Adrenal gland (tissue), 9 donors: ENCODE measurements at regions not wholly inside any gene's neighbourhood (a gene's known extent, or its start where the extent isn't known, plus 50 kb on each side); places are given as distances from the start of the nearest gene placed in this dataset.

Source experiments
- DNase-seq, 7 donors: peaks; one replicate each; pipeline ENCODE4 v3.0.0-alpha.2; 2019 to 2020
- H3K27ac ChIP-seq, 5 donors: fragments of 200-600 bp; sonication (generic) in 4 of 5; 1 replicate in 3 of 5; 2 replicates in 2 of 5; pipeline versions ENCODE4 v1.5.1 to v1.8.0; 2016 to 2020; ENCODE audit warnings: mild to moderate bottlenecking in 1 of 5
- H3K27me3 ChIP-seq: fragments of 200-600 bp; 2 replicates; pipeline ENCODE4 v1.8.0; 2021
- H3K36me3 ChIP-seq, 2 donors: fragments of 200-600 bp; replicated peaks in 1 of 2; 1 replicate in 1 of 2; 2 replicates in 1 of 2; pipeline versions ENCODE4 v1.5.1 to v1.8.0; 2018 to 2022
- H3K4me1 ChIP-seq, 2 donors: fragments of 200-600 bp; replicated peaks in 1 of 2; 1 replicate in 1 of 2; 2 replicates in 1 of 2; pipeline versions ENCODE4 v1.5.1 to v1.8.0; 2018 to 2021
- H3K4me3 ChIP-seq, 4 donors: fragments of 200-600 bp; sonication (generic) in 3 of 4; one replicate each; pipeline ENCODE4 v1.5.1; 2016 to 2018
- H3K9me3 ChIP-seq, 3 donors: fragments of 200-600 bp; sonication (generic) in 1 of 3; replicated peaks in 1 of 3; 1 replicate in 2 of 3; 2 replicates in 1 of 3; pipeline versions ENCODE4 v1.5.1 to v1.8.0; 2016 to 2021
- CTCF ChIP-seq, 6 experiments: fragments of 450-650 bp in 4 of 6; fragments of 200-600 bp in 2 of 6; sonication (generic) in 1 of 6; IDR thresholded peaks; 1 replicate in 5 of 6; 2 replicates in 1 of 6; pipeline versions ENCODE4 v1.5.1 to v1.8.0; 2016 to 2021; ENCODE audit warnings: antibody characterized with exemption in 6 of 6, mild to moderate bottlenecking in 2 of 6, moderate library complexity in 1 of 6
- POLR2A ChIP-seq, 2 donors: fragments of 450-650 bp; IDR thresholded peaks; one replicate each; pipeline ENCODE4 v1.6.1; 2017; ENCODE audit warnings: antibody characterized with exemption in 2 of 2, mild to moderate bottlenecking in 2 of 2, moderate library complexity in 1 of 2
- WGBS, 4 donors: extraction: QIAGEN DNeasy Blood & Tissue Kit in 2 of 4; methylation state at CpG; one replicate each; pipeline versions ENCODE4 v1.1.5 to v1.1.7; 2013 to 2017; 5-methylcytosine and 5-hydroxymethylcytosine counted together
- intact Hi-C, 2 donors: fragments of 100-400 bp; cut with DNase I; formaldehyde crosslinking; loops; one replicate each; pipeline versions ENCODE4 v1.14.1 to v1.15.0; 2022 to 2023
- donor health status: healthy with polysubstance abuse.
- donor health status: Bipolar disorder and iron deficiency.
- donor health status: DM: yes; HTN: yes; CAD: no.
- donor health status: DM: no; HTN: no; CAD: no.
- donor health status: DM: no; HTN: no; CAD: no.

DNA sequence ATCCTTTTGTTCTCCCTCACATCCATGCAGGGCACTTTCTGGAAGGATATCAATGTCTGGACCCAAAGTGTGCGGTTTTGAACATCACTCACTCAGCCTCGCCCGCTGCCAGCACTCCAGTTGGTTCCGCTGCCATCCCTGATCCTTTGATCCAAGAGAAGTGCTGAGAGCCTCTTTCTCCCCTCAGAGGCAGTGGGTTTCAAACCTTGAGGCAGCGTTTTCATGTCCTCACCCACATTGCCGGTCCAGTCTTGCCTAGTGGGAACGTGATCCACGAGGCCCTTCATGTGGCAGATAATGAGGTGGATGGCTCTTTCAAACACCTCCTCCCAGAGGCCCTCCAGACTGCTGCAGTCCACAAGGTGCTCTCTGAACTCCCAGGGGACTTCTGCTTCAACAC, 122.2 kb downstream of the ACTL8 start:
- Histone ChIP-seq H3K4me1 (peaks cover 0 to 5% of the 10 kb centered on the region in 2 donors), H3K36me3 (no peaks in the 10 kb centered on the region), H3K4me3 (no peak overlapping the region), H3K27ac (no peak overlapping the region), H3K9me3 (no peaks in the 10 kb centered on the region), H3K27me3 (no peaks in the 10 kb centered on the region)
- 83 to 88% (median 85%) methylated on average over 8 of the region's 8 CpGs for WGBS, 4 donors
- TF ChIP-seq POLR2A (IDR thresholded peaks at IDR 0.05) (no peak), CTCF (IDR thresholded peaks at IDR 0.05) (no peak)
- intact Hi-C loops: no loop called here
- no peak for DNase-seq

- 59 to 77% (median 64%) methylated on average over 7 of the region's 7 CpGs for WGBS, 4 donors
- Histone ChIP-seq H3K36me3 (no peaks in the 10 kb centered on the region), H3K9me3 (no peaks in the 10 kb centered on the region), H3K4me3 (no peak overlapping the region), H3K27ac (no peak overlapping the region), H3K27me3 (no peaks in the 10 kb centered on the region), H3K4me1 (peaks cover 0 to 5% of the 10 kb centered on the region in 2 donors)
- intact Hi-C loops: no loop called here
- peak in 1 of 7 donors; percentile 22 for DNase-seq
- TF ChIP-seq CTCF (IDR thresholded peaks at IDR 0.05) (no peak), POLR2A (IDR thresholded peaks at IDR 0.05) (no peak)
Observed at GRCh38 chr1:17877896-17878295, 122.8 kb downstream of the ACTL8 start.

- WGBS, 4 donors: 21 to 47% (median 24%) methylated on average over 2 to 3 of the region's 3 CpGs
- H3K36me3 ChIP-seq: no peaks in the 10 kb centered on the region
Observed at GRCh38 chr1:17878837-17879236, 123.7 kb downstream of the ACTL8 start.

GRCh38 chr1:17880449-17880848, 125.3 kb downstream of the ACTL8 start:
- Histone ChIP-seq H3K4me3 (no peak overlapping the region), H3K9me3 (no peaks in the 10 kb centered on the region), H3K36me3 (no peaks in the 10 kb centered on the region), H3K27me3 (no peaks in the 10 kb centered on the region), H3K4me1 (no peaks in the 10 kb centered on the region), H3K27ac (no peak overlapping the region)
- intact Hi-C loops: no loop called here
- 86 to 94% (median 90%) methylated on average over 8 to 10 of the region's 10 CpGs for WGBS, 4 donors
- no peak for TF ChIP-seq POLR2A (IDR thresholded peaks at IDR 0.05)
- no peak for TF ChIP-seq CTCF (IDR thresholded peaks at IDR 0.05)
- DNase-seq: no peak

More at GRCh38 chr1:17878837-17879236, 123.7 kb downstream of the ACTL8 start:
- no peak overlapping the region for H3K4me3 ChIP-seq
- TF ChIP-seq POLR2A (IDR thresholded peaks at IDR 0.05) (no peak), CTCF (IDR thresholded peaks at IDR 0.05) (no peak)
- intact Hi-C loops: no loop called here
- H3K27me3 ChIP-seq: no peaks in the 10 kb centered on the region
- peak; percentile 59 to 85 (median 73) for DNase-seq
- H3K9me3 ChIP-seq: no peaks in the 10 kb centered on the region
- peaks cover 0 to 5% of the 10 kb centered on the region in 2 donors for H3K4me1 ChIP-seq
- H3K27ac ChIP-seq: peak overlapping the region in 2 of 5 donors; percentile 50 to 52
